Thyroid gland (tissue), 4 donors: ENCODE measurements at regions not wholly inside any gene's neighbourhood (a gene's known extent, or its start where the extent isn't known, plus 50 kb on each side); places are given as distances from the start of the nearest gene placed in this dataset. TPM values are rescaled to one million over a fixed set of nuclear protein-coding genes. Genes with fewer than 3 reads are reported as not detected.
"Not testable (repeated sequence)": the region's sequence is repeated elsewhere in the genome, so short reads cannot be mapped to it uniquely, and the experiment has no call there.

ENCODE experiments used
- DNase-seq, 2 donors: peaks; one replicate each; pipeline ENCODE4 v3.0.0-alpha.2; 2019
- H3K27ac ChIP-seq, 3 donors: fragments of 200-600 bp; sonication (generic); 1 replicate in 2 of 3; 2 replicates in 1 of 3; pipeline ENCODE4 v1.5.1; 2016 to 2019; ENCODE audit warnings: mild to moderate bottlenecking in 1 of 3, moderate library complexity in 1 of 3
- H3K27me3 ChIP-seq: fragments of 200-600 bp; sonication (generic); one replicate; pipeline ENCODE4 v1.5.1; 2019
- H3K36me3 ChIP-seq, 2 donors: fragments of 200-600 bp; sonication (generic); one replicate each; pipeline ENCODE4 v1.5.1; 2016 to 2019
- H3K4me1 ChIP-seq, 2 donors: fragments of 200-600 bp; sonication (generic); one replicate each; pipeline ENCODE4 v1.5.1; 2017 to 2019
- H3K4me3 ChIP-seq, 3 donors: fragments of 200-600 bp; sonication (generic); replicated peaks in 1 of 3; 1 replicate in 2 of 3; 2 replicates in 1 of 3; pipeline ENCODE4 v1.5.1; 2016; ENCODE audit warnings: mild to moderate bottlenecking in 1 of 3
- H3K9me3 ChIP-seq: fragments of 200-600 bp; sonication (generic); one replicate; pipeline ENCODE4 v1.5.1; 2017
- CTCF ChIP-seq, 6 experiments: fragments of 200-600 bp in 3 of 6; fragments of 450-650 bp in 3 of 6; sonication (generic) in 3 of 6; IDR thresholded peaks; one replicate each; pipeline ENCODE4 v1.5.1; 2016 to 2019; ENCODE audit warnings: antibody characterized with exemption in 6 of 6, mild to moderate bottlenecking in 2 of 6, inconsistent platforms in 1 of 6, moderate library complexity in 1 of 6
- POLR2A ChIP-seq, 2 donors: fragments of 450-650 bp; IDR thresholded peaks; one replicate each; pipeline ENCODE4 v1.6.1; 2017; ENCODE audit warnings: antibody characterized with exemption in 2 of 2, mild to moderate bottlenecking in 2 of 2, moderate library complexity in 1 of 2
- WGBS, 2 donors: methylation state at CpG; one replicate each; pipeline ENCODE4 v1.1.5; 2017; 5-methylcytosine and 5-hydroxymethylcytosine counted together
- intact Hi-C: fragments of 100-400 bp; cut with DNase I; formaldehyde crosslinking; loops from one replicate; pipeline ENCODE4 v1.15.1; 2023
- small RNA-seq: library from RNA; depleted of rRNA; stranded (forward); fragments of <200 nt; gene quantifications from one replicate; pipeline ENCODE3, GENCODE V24; 2016

- H3K4me3 ChIP-seq = no peak overlapping the region
- H3K27ac ChIP-seq = no peak overlapping the region
- intact Hi-C loops = no loop called here
- no peak for DNase-seq
- WGBS, 2 donors = 97 to 99% methylated on average over 3 of the region's 3 CpGs
- H3K4me1 ChIP-seq = no peaks in the 10 kb centered on the region
- H3K9me3 ChIP-seq = no peaks in the 10 kb centered on the region
- no peaks in the 10 kb centered on the region for H3K36me3 ChIP-seq
- no peaks in the 10 kb centered on the region for H3K27me3 ChIP-seq
- no peak for TF ChIP-seq CTCF (IDR thresholded peaks at IDR 0.05)
- TF ChIP-seq POLR2A (IDR thresholded peaks at IDR 0.05) = no peak
These were observed 59.1 kb upstream of the OGFRL1 start for GRCh38 chr6:71229477-71229876.

- DNase-seq, H3K4me3 ChIP-seq, H3K27ac ChIP-seq, H3K9me3 ChIP-seq, H3K36me3 ChIP-seq, H3K27me3 ChIP-seq, intact Hi-C loops, H3K4me1 ChIP-seq: not testable (repeated sequence)
- WGBS, 2 donors = 92 to 98% methylated on average over 4 of the region's 4 CpGs
These were observed 55.7 kb upstream of the OGFRL1 start for GRCh38 chr6:71232890-71233289.

- no peaks in the 10 kb centered on the region for H3K9me3 ChIP-seq
- H3K4me3 ChIP-seq = no peak overlapping the region
- no peaks in the 10 kb centered on the region for H3K27me3 ChIP-seq
- no peak overlapping the region for H3K27ac ChIP-seq
- no peak for DNase-seq
- H3K4me1 ChIP-seq = no peaks in the 10 kb centered on the region
- intact Hi-C loops = no loop called here
- no peak for TF ChIP-seq POLR2A (IDR thresholded peaks at IDR 0.05)
- TF ChIP-seq CTCF (IDR thresholded peaks at IDR 0.05) = no peak
- no peaks in the 10 kb centered on the region for H3K36me3 ChIP-seq
- WGBS, 2 donors = 89 to 92% methylated on average over 1 of the region's 1 CpG
These were observed 51.6 kb upstream of the OGFRL1 start for GRCh38 chr6:71236926-71237434.

GRCh38 chr6:71238351-71238750, 50.3 kb upstream of the OGFRL1 start:
- TF ChIP-seq CTCF (IDR thresholded peaks at IDR 0.05) = no peak
- TF ChIP-seq POLR2A (IDR thresholded peaks at IDR 0.05) = no peak
- H3K36me3 ChIP-seq = no peaks in the 10 kb centered on the region

More at GRCh38 chr6:71238351-71238750, 50.3 kb upstream of the OGFRL1 start:
- no peak for DNase-seq
- H3K4me1 ChIP-seq = no peaks in the 10 kb centered on the region
- whole genome bisulfite sequencing, 2 donors = 83 to 88% methylated on average over 1 of the region's 1 CpG
- no peaks in the 10 kb centered on the region for H3K27me3 ChIP-seq
- H3K9me3 ChIP-seq = no peaks in the 10 kb centered on the region
- no peak overlapping the region for H3K27ac ChIP-seq
- intact Hi-C loops = no loop called here
- H3K4me3 ChIP-seq = no peak overlapping the region

Small RNAs in the stretch of these regions (small RNA-seq; reads per million reads assigned to genes)
- gene RF00012 (not detected), gene RNU6-411P (not detected)
